ENCODE measurements at regions not wholly inside any gene's neighbourhood (a gene's known extent, or its start where the extent isn't known, plus 50 kb on each side); places are given as distances from the start of the nearest gene placed in this dataset.

DNA sequence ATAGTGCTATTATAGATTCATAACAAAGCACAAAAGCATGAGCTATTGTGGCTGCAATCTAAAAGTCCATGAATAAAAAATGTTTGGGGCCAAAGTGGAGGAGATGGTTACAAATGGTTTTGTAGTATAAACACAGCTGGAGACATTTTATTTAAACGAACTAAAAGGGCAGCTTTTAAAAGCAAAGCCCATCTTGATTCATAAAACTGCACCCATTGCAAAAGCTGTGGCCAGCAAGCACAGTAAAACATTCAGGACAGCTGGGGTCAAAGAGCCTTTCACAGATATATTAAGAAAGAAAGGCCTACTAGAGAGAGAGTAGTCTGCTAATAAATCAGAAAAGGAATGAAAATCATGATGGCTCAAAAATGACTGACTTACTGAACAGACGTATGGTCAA, 520.8 kb downstream of the NUF2 start:
- intact Hi-C loops (cut with DNase I): no loop called here
- Histone ChIP-seq H3K36me3 (replicated peaks in 1 of 2) (no peaks in the 10 kb centered on the region), H3K27ac (no peak overlapping the region), H3K4me1 (replicated peaks in 1 of 2) (no peaks in the 10 kb centered on the region), H3K9me3 (replicated peaks in 1 of 3) (no peaks in the 10 kb centered on the region), H3K27me3 (no peaks in the 10 kb centered on the region), H3K4me3 (no peak overlapping the region)
- WGBS, 4 donors: 41 to 48% (median 45%) methylated on average over 2 of the region's 2 CpGs
- no peak for DNase-seq
- TF ChIP-seq, protein P1, sequence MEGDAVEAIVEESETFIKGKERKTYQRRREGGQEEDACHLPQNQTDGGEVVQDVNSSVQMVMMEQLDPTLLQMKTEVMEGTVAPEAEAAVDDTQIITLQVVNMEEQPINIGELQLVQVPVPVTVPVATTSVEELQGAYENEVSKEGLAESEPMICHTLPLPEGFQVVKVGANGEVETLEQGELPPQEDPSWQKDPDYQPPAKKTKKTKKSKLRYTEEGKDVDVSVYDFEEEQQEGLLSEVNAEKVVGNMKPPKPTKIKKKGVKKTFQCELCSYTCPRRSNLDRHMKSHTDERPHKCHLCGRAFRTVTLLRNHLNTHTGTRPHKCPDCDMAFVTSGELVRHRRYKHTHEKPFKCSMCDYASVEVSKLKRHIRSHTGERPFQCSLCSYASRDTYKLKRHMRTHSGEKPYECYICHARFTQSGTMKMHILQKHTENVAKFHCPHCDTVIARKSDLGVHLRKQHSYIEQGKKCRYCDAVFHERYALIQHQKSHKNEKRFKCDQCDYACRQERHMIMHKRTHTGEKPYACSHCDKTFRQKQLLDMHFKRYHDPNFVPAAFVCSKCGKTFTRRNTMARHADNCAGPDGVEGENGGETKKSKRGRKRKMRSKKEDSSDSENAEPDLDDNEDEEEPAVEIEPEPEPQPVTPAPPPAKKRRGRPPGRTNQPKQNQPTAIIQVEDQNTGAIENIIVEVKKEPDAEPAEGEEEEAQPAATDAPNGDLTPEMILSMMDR (IDR thresholded peaks at IDR 0.05): no peak
- TF ChIP-seq POLR2A (IDR thresholded peaks at IDR 0.05): no peak

DNA sequence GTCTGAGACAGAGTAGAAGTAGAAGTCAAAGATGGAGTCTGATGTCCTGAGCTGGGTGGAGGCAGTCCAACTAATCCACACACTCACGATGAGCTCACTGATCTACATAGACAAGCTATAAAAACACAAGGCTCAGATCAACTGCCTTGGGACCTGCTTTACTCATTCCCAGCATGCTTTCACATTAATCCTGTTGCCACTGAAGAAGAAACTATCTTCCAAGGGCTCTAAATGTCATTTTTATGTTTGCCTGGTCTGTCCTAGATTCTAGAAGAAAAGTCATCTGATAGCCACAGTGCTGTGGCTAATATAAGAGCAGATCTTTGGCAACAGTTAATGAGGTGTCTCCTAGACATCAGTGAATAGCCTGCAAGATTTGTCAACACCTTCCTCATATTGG, 522.7 kb downstream of the NUF2 start:
- H3K4me3 ChIP-seq: no peak overlapping the region
- WGBS, 4 donors: 21 to 53% (median 40%) methylated on average over 1 of the region's 1 CpG
- DNase-seq: no peak
- no peaks in the 10 kb centered on the region for H3K36me3 ChIP-seq (replicated peaks in 1 of 2)
- H3K4me1 ChIP-seq (replicated peaks in 1 of 2): no peaks in the 10 kb centered on the region
- intact Hi-C loops (cut with DNase I): no loop called here
- no peak for TF ChIP-seq POLR2A (IDR thresholded peaks at IDR 0.05)
- TF ChIP-seq, protein P1 (IDR thresholded peaks at IDR 0.05): no peak
- H3K27me3 ChIP-seq: no peaks in the 10 kb centered on the region
- no peak overlapping the region for H3K27ac ChIP-seq
- H3K9me3 ChIP-seq (replicated peaks in 1 of 3): no peaks in the 10 kb centered on the region

DNA sequence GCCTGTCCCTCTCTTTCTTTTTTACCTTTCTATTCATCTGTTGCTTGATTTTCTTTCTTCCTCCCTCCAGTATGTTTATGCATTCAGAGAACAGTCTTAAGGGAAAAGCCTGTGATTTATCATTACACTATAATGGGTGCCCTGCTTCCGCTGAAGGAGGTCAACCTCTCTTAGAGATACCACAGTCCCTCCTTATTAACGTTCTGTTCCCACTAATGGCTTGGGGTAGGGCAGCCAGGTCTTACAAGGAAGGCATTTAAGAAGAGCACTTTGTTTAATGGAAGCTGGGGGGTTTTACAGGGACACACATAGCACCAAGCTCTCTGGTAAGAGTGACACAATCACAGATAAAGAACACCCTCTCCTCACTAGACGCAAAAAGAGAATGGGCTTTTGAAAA, 523.5 kb downstream of the NUF2 start:
- Histone ChIP-seq H3K27me3 (no peaks in the 10 kb centered on the region), H3K27ac (no peak overlapping the region), H3K4me1 (replicated peaks in 1 of 2) (no peaks in the 10 kb centered on the region), H3K4me3 (no peak overlapping the region), H3K36me3 (replicated peaks in 1 of 2) (no peaks in the 10 kb centered on the region), H3K9me3 (replicated peaks in 1 of 3) (no peaks in the 10 kb centered on the region)
- intact Hi-C loops (cut with DNase I): no loop called here
- DNase-seq: no peak
- no peak for TF ChIP-seq POLR2A (IDR thresholded peaks at IDR 0.05)
- TF ChIP-seq, protein P1 (IDR thresholded peaks at IDR 0.05): no peak
- WGBS, 4 donors: 56 to 70% (median 66%) methylated on average over 3 of the region's 3 CpGs

DNA sequence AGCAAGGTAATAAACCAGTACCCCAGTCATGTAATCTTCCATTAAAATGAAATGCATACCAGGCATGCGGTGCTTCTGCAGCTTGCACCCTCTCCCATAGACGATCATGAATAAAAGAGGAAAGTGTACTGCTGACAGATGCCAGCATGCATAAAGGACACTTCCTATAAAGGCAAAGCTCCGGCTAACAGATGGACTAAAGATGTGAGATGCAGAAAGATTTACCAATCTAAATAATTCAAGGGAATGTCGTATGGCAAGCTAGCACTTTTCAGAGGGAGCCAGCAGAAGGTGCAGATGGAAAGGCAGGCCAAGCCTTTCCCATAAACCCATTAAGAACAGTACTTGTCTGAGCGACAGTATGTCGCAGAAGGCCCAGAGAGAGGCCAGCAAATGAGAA, 542.0 kb downstream of the NUF2 start:
- no peaks in the 10 kb centered on the region for H3K27me3 ChIP-seq
- no peak for TF ChIP-seq POLR2A (IDR thresholded peaks at IDR 0.05)
- TF ChIP-seq, protein P1 (IDR thresholded peaks at IDR 0.05): no peak
- no peaks in the 10 kb centered on the region for H3K36me3 ChIP-seq (replicated peaks in 1 of 2)
- no peaks in the 10 kb centered on the region for H3K4me1 ChIP-seq (replicated peaks in 1 of 2)
- intact Hi-C loops (cut with DNase I): no loop called here
- H3K4me3 ChIP-seq: no peak overlapping the region
- 72 to 83% (median 80%) methylated on average over 6 of the region's 6 CpGs for WGBS, 4 donors
- no peaks in the 10 kb centered on the region for H3K9me3 ChIP-seq (replicated peaks in 1 of 3)
- DNase-seq: no peak
- H3K27ac ChIP-seq: no peak overlapping the region
